Brain microvascular endothelial cell (primary cell): ENCODE measurements at regions not wholly inside any gene's neighbourhood (a gene's known extent, or its start where the extent isn't known, plus 50 kb on each side); places are given as distances from the start of the nearest gene placed in this dataset.

ENCODE experiments used
- DNase-seq: peaks from one replicate; pipeline ENCODE4 v3.0.0-alpha.2; 2020
- H3K27ac ChIP-seq: fragments of 250-450 bp; sonication (Bioruptor Pico); 2 replicates; pipeline ENCODE4 v1.5.1; 2020; ENCODE audit warnings: mild to moderate bottlenecking, moderate library complexity
- H3K27me3 ChIP-seq: fragments of 250-450 bp; sonication (Bioruptor Pico); replicated peaks from 2 replicates; pipeline ENCODE4 v1.5.1; 2020; ENCODE audit warnings: mild to moderate bottlenecking
- H3K36me3 ChIP-seq: fragments of 250-450 bp; sonication (Bioruptor Pico); replicated peaks from 2 replicates; pipeline ENCODE4 v1.5.1; 2020; ENCODE audit warnings: mild to moderate bottlenecking
- H3K4me3 ChIP-seq: 2 replicates; pipeline ENCODE4 v1.5.1; 2011; ENCODE audit warnings: low read depth, mild to moderate bottlenecking, control low read depth, low read length, moderate library complexity
- in situ Hi-C: cut with HindIII; loops from 2 replicates; pipeline ENCODE4 v1.10.0; 2017; ENCODE audit warnings: low sequenced_read_pairs, low pct_ligation_motif_present
- TF ChIP-seq, protein P1 (sequence below): IDR thresholded peaks from 2 replicates; pipeline ENCODE4 v1.5.1; 2011; ENCODE audit warnings: low read depth, mild to moderate bottlenecking, moderate library complexity, low read length, control low read depth, inconsistent platforms; ENCODE audit errors: missing control alignments

GRCh38 chr6:140140891-140141290 is 766.4 kb upstream of the CITED2 start:
- Histone ChIP-seq H3K27ac (no peak overlapping the region), H3K27me3 (no peaks in the 10 kb centered on the region), H3K36me3 (no peaks in the 10 kb centered on the region), H3K4me3 (no peak overlapping the region)
- TF ChIP-seq, protein P1, sequence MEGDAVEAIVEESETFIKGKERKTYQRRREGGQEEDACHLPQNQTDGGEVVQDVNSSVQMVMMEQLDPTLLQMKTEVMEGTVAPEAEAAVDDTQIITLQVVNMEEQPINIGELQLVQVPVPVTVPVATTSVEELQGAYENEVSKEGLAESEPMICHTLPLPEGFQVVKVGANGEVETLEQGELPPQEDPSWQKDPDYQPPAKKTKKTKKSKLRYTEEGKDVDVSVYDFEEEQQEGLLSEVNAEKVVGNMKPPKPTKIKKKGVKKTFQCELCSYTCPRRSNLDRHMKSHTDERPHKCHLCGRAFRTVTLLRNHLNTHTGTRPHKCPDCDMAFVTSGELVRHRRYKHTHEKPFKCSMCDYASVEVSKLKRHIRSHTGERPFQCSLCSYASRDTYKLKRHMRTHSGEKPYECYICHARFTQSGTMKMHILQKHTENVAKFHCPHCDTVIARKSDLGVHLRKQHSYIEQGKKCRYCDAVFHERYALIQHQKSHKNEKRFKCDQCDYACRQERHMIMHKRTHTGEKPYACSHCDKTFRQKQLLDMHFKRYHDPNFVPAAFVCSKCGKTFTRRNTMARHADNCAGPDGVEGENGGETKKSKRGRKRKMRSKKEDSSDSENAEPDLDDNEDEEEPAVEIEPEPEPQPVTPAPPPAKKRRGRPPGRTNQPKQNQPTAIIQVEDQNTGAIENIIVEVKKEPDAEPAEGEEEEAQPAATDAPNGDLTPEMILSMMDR = no peak
- DNase-seq = no peak
- in situ Hi-C loops = no loop called here

DNA sequence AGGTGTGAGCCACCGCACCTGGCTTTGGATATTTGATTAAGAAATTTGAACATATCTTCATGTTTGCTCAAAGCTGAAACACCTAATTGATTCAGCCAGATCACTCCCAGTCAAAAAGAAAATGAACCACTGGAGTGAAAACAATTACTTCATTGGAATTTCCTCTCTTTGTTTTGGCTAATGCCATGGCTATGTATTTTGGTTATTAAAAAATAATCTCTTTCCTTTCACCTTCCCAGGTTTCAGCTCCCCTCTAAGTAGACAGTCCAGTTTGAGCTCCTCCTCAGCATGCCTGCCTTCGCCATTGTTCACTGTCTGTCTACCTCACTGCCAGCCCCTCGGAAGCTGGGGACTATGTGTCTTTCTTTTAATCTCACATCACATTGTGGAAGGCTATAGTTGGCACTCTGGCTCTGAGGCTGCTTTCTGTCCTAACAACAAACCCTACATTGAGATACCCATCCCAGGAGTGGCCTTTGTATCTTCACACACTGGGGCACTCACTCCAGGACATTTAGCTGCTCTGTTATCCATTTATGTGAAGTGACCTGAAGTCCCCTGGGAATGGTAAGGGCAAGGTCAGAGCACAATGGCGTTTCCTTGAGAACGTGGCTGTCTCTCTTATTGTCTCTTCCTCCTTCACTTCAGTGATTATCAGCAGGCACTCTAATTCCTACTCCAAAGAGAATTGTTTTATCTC is 764.0 kb upstream of the CITED2 start:
- TF ChIP-seq, protein P1 = no peak
- H3K4me3 ChIP-seq = no peak overlapping the region
- H3K27ac ChIP-seq = no peak overlapping the region
- no peaks in the 10 kb centered on the region for H3K27me3 ChIP-seq
- no peak for DNase-seq
- in situ Hi-C loops = no loop called here
- no peaks in the 10 kb centered on the region for H3K36me3 ChIP-seq

DNA sequence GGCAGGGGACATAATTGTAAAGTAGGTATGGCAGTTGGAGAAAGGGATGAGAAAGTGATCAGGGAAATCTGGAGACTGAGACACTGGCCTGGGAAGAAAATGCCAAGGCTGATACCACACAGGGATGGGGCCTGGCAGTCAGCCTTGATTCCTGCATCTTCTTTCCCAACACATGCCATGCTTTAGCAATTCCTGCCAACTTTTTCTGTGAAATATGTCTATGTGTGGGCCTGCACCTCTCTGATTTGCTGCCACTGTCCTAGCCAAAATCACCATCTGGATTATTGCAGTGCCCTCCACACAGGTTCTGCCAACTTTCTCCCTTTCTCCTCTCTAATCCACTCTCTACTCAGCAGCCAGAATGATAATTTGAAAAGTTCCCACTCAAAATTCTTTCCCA is 759.8 kb upstream of the CITED2 start:
- no peak overlapping the region for H3K4me3 ChIP-seq
- H3K27ac ChIP-seq = no peak overlapping the region
- H3K36me3 ChIP-seq = no peaks in the 10 kb centered on the region
- in situ Hi-C loops = no loop called here
- TF ChIP-seq, protein P1 = no peak
- H3K27me3 ChIP-seq = no peaks in the 10 kb centered on the region
- no peak for DNase-seq

DNA sequence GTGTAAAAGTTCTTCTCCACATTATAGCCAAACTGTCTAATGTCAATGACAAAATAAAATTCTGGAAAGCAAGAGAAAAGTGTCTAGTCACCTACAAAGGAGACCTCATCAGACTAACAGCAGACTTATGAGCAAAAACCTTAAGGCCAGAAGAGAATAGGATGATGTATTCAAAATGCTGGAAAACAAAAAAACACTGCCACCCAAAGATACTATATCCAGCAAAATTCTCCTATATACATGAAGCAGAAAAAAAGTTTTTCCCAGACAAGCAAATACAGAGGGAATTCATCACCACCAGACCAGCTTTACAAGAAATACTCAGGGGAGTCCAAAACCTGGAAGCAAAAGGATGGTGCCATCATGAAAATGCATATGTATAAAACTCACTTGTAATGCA is 755.6 kb upstream of the CITED2 start:
- Histone ChIP-seq H3K36me3 (no peaks in the 10 kb centered on the region), H3K27me3 (no peaks in the 10 kb centered on the region), H3K4me3 (no peak overlapping the region), H3K27ac (no peak overlapping the region)
- no peak for DNase-seq
- in situ Hi-C loops = no loop called here
- TF ChIP-seq, protein P1 = no peak

- Histone ChIP-seq H3K36me3 (no peaks in the 10 kb centered on the region), H3K27me3 (no peaks in the 10 kb centered on the region), H3K27ac (no peak overlapping the region), H3K4me3 (no peak overlapping the region)
- DNase-seq = no peak
- TF ChIP-seq, protein P1 = no peak
- in situ Hi-C loops = no loop called here
Measured at GRCh38 chr6:140124498-140124897, 750.0 kb upstream of the CITED2 start.

DNA sequence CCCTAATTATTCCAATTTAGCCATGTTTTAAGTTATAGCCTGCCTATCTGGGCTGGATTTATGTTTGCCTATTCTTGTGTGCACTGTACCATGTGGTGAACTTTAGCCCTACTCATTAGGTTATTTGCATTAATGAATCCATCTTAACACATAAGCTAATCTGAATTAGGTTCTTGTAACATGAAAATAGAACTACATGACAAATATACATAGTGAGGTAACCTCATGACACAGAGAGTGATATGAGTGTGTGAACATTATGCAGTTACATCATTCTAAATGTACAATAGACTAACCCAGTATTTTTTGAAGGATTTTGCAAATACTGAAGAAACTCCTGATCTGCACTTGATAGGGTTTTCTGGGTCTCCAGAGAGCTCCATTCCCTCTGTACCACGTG is 733.7 kb upstream of the CITED2 start:
- TF ChIP-seq, protein P1 = no peak
- in situ Hi-C loops = no loop called here

More for the DNA sequence above, 733.7 kb upstream of the CITED2 start:
- H3K27ac ChIP-seq = no peak overlapping the region
- no peak for DNase-seq
- no peaks in the 10 kb centered on the region for H3K27me3 ChIP-seq
- H3K4me3 ChIP-seq = no peak overlapping the region
- no peaks in the 10 kb centered on the region for H3K36me3 ChIP-seq
